ENCODE measurements at regions not wholly inside any gene's neighbourhood (a gene's known extent, or its start where the extent isn't known, plus 50 kb on each side); places are given as distances from the start of the nearest gene placed in this dataset.

DNA sequence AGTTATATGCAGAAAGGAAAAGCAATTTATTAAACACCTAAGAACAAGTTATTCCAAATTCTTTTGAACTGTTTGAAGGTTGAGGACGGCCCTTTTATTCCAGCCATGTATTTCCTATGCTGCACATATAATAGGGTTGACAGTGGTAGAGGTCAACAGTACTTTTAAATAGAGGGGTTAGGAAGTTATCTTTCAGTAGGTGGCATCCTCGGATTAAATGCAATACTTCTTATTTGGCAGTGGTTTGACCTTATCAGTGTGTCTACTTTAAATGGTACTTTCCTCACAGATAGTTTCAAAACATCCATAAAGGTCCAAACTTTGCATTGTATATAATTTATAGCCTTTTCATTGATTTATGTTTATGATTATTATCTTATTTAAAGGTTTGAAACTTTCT lies 558.7 kb downstream of the TUSC7 start:
- H3K27me3 Mint-ChIP-seq, result no peaks in the 10 kb centered on the region
- no peak for DNase-seq
- no peak overlapping the region for H3K4me3 Mint-ChIP-seq
- no peaks in the 10 kb centered on the region for H3K36me3 Mint-ChIP-seq (ENCODE audit: low read depth)
- no peaks in the 10 kb centered on the region for H3K4me1 Mint-ChIP-seq (ENCODE audit: low read depth)
- H3K27ac Mint-ChIP-seq, result no peak overlapping the region
- H3K9me3 Mint-ChIP-seq, result peaks cover 7% of the 10 kb centered on the region

DNA sequence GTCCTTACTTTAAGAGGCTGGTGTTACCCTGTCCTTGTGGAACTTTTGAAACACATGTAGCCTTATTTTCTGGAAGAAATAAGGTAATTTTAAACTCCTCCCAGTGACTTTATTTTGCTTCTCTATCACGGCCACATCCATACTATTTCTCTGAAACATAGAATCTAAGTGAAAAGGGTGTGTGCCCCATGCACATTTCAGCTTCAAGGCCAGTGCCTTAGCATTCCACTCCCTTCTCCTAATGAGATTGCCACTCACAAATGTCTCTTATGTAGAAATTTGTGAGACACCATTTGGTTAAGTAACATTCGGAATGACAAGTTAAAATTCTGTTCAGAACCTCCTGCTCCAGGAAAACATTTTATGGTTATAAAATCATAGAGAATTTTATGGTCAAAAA lies 562.7 kb downstream of the TUSC7 start:
- Mint-ChIP-seq H3K27me3 (no peaks in the 10 kb centered on the region), H3K36me3 (ENCODE audit: low read depth) (no peaks in the 10 kb centered on the region), H3K27ac (no peak overlapping the region), H3K9me3 (peaks cover 2% of the 10 kb centered on the region), H3K4me1 (ENCODE audit: low read depth) (no peaks in the 10 kb centered on the region), H3K4me3 (no peak overlapping the region)
- no peak for DNase-seq

- Mint-ChIP-seq H3K27me3 (no peaks in the 10 kb centered on the region), H3K4me1 (ENCODE audit: low read depth) (no peaks in the 10 kb centered on the region)
Observed at GRCh38 chr3:117272876-117273523, 563.4 kb downstream of the TUSC7 start.

DNA sequence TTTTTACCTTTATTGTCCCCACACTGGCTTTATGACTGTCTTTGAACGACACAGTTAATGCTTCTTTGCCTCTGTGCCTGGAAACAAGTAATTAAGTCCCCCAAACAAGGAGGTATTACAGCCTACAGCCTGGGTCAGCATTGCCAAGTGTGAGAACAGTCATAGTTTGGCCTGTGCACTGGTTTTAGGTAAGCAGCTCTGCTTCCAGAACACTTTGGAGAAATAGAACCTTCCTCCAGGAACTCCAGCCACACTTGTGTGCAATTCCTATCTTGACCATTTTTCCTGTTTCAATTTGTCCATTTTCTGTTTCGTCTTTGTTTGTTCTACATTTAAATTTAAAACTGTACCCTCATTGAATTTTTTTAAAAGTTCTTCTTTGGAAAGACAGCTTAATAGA lies 568.2 kb downstream of the TUSC7 start:
- DNase-seq, result no peak
- Mint-ChIP-seq H3K36me3 (ENCODE audit: low read depth) (no peaks in the 10 kb centered on the region), H3K4me1 (ENCODE audit: low read depth) (no peaks in the 10 kb centered on the region), H3K27me3 (no peaks in the 10 kb centered on the region), H3K4me3 (no peak overlapping the region), H3K27ac (no peak overlapping the region), H3K9me3 (peaks cover 2% of the 10 kb centered on the region)

More at GRCh38 chr3:117272876-117273523, 563.4 kb downstream of the TUSC7 start:
- no peaks in the 10 kb centered on the region for H3K36me3 Mint-ChIP-seq (ENCODE audit: low read depth)
- H3K4me3 Mint-ChIP-seq, result no peak overlapping the region
- no peak overlapping the region for H3K27ac Mint-ChIP-seq
- no peak for DNase-seq
- H3K9me3 Mint-ChIP-seq, result peaks cover 2% of the 10 kb centered on the region

GRCh38 chr3:117278424-117279190 lies 569.0 kb downstream of the TUSC7 start:
- Mint-ChIP-seq H3K27ac (no peak overlapping the region), H3K4me1 (ENCODE audit: low read depth) (no peaks in the 10 kb centered on the region), H3K9me3 (peaks cover 4% of the 10 kb centered on the region), H3K27me3 (no peaks in the 10 kb centered on the region), H3K36me3 (ENCODE audit: low read depth) (no peaks in the 10 kb centered on the region), H3K4me3 (no peak overlapping the region)
- no peak for DNase-seq

- Mint-ChIP-seq H3K36me3 (ENCODE audit: low read depth) (no peaks in the 10 kb centered on the region), H3K27ac (no peak overlapping the region), H3K27me3 (no peaks in the 10 kb centered on the region), H3K9me3 (peaks cover 4% of the 10 kb centered on the region), H3K4me1 (ENCODE audit: low read depth) (no peaks in the 10 kb centered on the region), H3K4me3 (no peak overlapping the region)
- no peak for DNase-seq
Observed at GRCh38 chr3:117281371-117281770, 571.8 kb downstream of the TUSC7 start.

- H3K27ac Mint-ChIP-seq, result no peak overlapping the region
- DNase-seq, result no peak
- no peaks in the 10 kb centered on the region for H3K4me1 Mint-ChIP-seq (ENCODE audit: low read depth)
- H3K4me3 Mint-ChIP-seq, result no peak overlapping the region
- H3K9me3 Mint-ChIP-seq, result peaks cover 4% of the 10 kb centered on the region
- no peaks in the 10 kb centered on the region for H3K36me3 Mint-ChIP-seq (ENCODE audit: low read depth)
- H3K27me3 Mint-ChIP-seq, result no peaks in the 10 kb centered on the region
Observed at GRCh38 chr3:117282566-117282965, 573.0 kb downstream of the TUSC7 start.

- Mint-ChIP-seq H3K27me3 (no peaks in the 10 kb centered on the region), H3K27ac (no peak overlapping the region), H3K4me3 (no peak overlapping the region), H3K4me1 (ENCODE audit: low read depth) (no peaks in the 10 kb centered on the region), H3K36me3 (ENCODE audit: low read depth) (no peaks in the 10 kb centered on the region), H3K9me3 (peaks cover 5% of the 10 kb centered on the region)
- DNase-seq, result no peak
Observed at GRCh38 chr3:117285737-117286136, 576.2 kb downstream of the TUSC7 start.

GRCh38 chr3:117286488-117286887 lies 576.9 kb downstream of the TUSC7 start:
- Mint-ChIP-seq H3K27ac (no peak overlapping the region), H3K9me3 (peaks cover 5% of the 10 kb centered on the region), H3K4me3 (no peak overlapping the region), H3K36me3 (ENCODE audit: low read depth) (no peaks in the 10 kb centered on the region), H3K4me1 (ENCODE audit: low read depth) (no peaks in the 10 kb centered on the region), H3K27me3 (no peaks in the 10 kb centered on the region)
- DNase-seq, result no peak

DNA sequence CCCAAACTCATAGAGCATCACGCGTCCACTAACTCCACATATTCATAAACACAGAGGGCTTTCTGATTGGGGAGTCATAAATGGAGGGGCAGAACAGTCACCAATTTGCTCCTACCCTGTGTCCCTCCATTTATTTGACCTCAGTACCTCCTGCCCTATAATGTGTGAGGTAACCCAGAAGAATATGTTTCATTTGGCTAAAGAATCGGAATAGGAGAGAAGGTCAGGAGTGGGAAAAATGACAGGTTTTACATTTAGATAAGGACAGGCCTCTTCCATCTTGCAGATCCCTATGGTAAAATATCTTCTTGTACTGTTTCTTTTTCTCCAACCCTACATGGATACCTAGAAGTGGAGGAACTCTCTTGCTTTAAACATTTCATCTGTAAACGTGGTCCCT lies 578.0 kb downstream of the TUSC7 start:
- no peak overlapping the region for H3K27ac Mint-ChIP-seq
- DNase-seq, result no peak
- H3K36me3 Mint-ChIP-seq (ENCODE audit: low read depth), result no peaks in the 10 kb centered on the region
- H3K27me3 Mint-ChIP-seq, result no peaks in the 10 kb centered on the region
- H3K4me1 Mint-ChIP-seq (ENCODE audit: low read depth), result no peaks in the 10 kb centered on the region
- no peak overlapping the region for H3K4me3 Mint-ChIP-seq
- peaks cover 5% of the 10 kb centered on the region for H3K9me3 Mint-ChIP-seq

DNA sequence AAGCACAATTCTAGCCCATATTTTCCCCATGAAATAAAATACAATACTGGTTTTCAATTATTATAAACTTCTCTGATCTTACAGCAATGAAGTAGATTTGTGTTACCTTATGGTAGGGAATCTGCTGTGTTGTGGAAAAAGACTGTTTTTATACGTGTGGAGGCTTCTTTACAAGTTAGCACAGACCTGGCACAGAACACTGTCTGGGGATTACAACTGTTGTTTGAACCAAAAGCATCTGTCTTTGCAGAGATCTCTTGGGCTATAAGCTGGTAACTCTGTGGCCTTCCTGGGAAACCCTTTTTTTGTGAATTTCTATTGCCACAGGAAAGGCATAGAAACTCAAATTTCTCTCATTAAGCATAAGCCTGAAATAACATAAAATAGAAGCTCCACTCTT lies 581.9 kb downstream of the TUSC7 start:
- DNase-seq, result no peak
- Mint-ChIP-seq H3K27me3 (no peaks in the 10 kb centered on the region), H3K9me3 (peaks cover 5% of the 10 kb centered on the region), H3K4me3 (no peak overlapping the region), H3K27ac (no peak overlapping the region), H3K4me1 (ENCODE audit: low read depth) (no peaks in the 10 kb centered on the region), H3K36me3 (ENCODE audit: low read depth) (no peaks in the 10 kb centered on the region)

DNA sequence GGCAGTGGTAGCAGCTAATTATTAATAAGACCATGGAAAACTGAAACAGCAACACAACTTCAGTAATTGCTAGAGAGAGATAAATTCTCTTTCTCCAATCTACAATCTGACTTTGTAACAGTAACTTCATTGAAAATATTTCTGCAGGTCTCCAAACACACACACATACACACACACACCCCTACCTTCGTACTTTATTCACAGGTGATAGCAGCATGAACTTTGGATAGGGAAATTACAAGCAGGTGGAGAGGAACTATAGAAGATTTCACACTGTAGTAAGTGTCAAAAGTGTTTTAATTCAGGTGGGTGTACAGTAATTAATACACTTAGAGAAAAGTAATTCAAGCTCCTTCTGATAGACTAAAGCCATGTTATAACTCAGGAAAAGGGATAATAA lies 587.5 kb downstream of the TUSC7 start:
- no peaks in the 10 kb centered on the region for H3K27me3 Mint-ChIP-seq
- no peaks in the 10 kb centered on the region for H3K4me1 Mint-ChIP-seq (ENCODE audit: low read depth)
- no peak overlapping the region for H3K4me3 Mint-ChIP-seq

DNA sequence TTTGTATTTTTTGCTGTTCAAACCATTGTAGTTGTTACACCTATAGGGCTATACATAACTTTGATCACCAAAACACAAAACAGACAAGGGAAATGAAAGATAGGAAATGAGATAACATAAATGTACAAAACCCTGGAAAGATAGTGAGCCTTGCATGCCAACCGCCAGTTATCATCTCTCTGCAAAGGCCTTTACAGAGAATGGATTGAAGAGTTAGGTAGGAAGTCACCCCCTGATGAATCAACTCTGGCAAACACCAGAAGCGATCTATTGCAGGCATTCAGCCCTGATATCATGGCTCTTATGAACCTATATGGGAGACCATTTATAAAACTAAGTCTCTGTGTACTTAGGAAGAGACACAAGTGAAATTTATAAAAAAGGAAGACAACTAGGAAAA lies 588.0 kb downstream of the TUSC7 start:
- Mint-ChIP-seq H3K36me3 (ENCODE audit: low read depth) (no peaks in the 10 kb centered on the region), H3K4me3 (no peak overlapping the region), H3K27me3 (no peaks in the 10 kb centered on the region), H3K4me1 (ENCODE audit: low read depth) (no peaks in the 10 kb centered on the region), H3K9me3 (peaks cover 3% of the 10 kb centered on the region), H3K27ac (no peak overlapping the region)
- DNase-seq, result no peak

More for the DNA sequence above, 587.5 kb downstream of the TUSC7 start:
- no peak overlapping the region for H3K27ac Mint-ChIP-seq
- peaks cover 3% of the 10 kb centered on the region for H3K9me3 Mint-ChIP-seq
- no peaks in the 10 kb centered on the region for H3K36me3 Mint-ChIP-seq (ENCODE audit: low read depth)
- DNase-seq, result no peak

DNA sequence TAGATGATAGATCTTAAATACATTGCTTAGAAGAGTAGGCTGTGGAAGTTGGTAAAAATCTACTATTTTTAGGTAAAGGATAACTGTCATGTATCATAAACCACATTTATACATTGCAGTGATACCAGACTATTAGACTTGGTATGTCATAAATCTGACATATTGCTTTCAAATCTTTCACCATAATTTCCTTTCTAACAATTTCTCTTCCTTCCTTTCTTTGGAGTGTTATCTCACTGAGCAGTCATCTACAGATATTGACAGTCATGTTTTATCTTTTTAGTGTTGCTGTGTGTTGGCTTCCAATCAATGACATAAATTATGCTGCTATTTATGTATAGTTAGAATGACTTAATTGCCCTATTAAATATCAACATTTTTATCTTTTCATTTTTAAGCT lies 588.7 kb downstream of the TUSC7 start:
- H3K36me3 Mint-ChIP-seq (ENCODE audit: low read depth), result no peaks in the 10 kb centered on the region
- no peak for DNase-seq
- no peaks in the 10 kb centered on the region for H3K4me1 Mint-ChIP-seq (ENCODE audit: low read depth)
- peaks cover 4% of the 10 kb centered on the region for H3K9me3 Mint-ChIP-seq
- no peak overlapping the region for H3K27ac Mint-ChIP-seq
- no peaks in the 10 kb centered on the region for H3K27me3 Mint-ChIP-seq
- H3K4me3 Mint-ChIP-seq, result no peak overlapping the region

DNA sequence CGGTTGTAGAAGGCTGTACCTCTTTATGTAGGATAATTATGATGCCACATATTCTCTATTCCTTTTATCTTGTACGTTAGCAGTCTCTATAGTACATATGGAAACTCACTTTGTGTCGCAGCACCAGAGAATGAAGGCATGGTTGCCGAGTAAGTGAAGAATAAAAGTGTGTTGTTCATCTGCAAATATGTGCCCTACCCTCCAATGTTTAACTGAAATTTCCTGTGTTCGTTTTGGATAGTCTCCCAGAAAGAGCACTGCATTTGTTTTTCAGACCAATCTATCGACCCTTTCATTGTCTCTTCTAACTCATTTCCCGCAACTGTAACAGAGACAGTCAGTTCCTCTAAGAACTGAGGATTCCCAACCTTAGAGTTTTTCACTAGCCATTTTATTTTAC lies 592.8 kb downstream of the TUSC7 start:
- H3K27me3 Mint-ChIP-seq, result no peaks in the 10 kb centered on the region
- no peak overlapping the region for H3K27ac Mint-ChIP-seq
- no peak for DNase-seq

More for the DNA sequence above, 592.8 kb downstream of the TUSC7 start:
- H3K9me3 Mint-ChIP-seq, result peaks cover 2% of the 10 kb centered on the region
- H3K4me3 Mint-ChIP-seq, result no peak overlapping the region
- no peaks in the 10 kb centered on the region for H3K4me1 Mint-ChIP-seq (ENCODE audit: low read depth)
- H3K36me3 Mint-ChIP-seq (ENCODE audit: low read depth), result no peaks in the 10 kb centered on the region
